HG03280 (cell line): ENCODE measurements at regions not wholly inside any gene's neighbourhood (a gene's known extent, or its start where the extent isn't known, plus 50 kb on each side); places are given as distances from the start of the nearest gene placed in this dataset.
"Not testable (repeated sequence)": the region's sequence is repeated elsewhere in the genome, so short reads cannot be mapped to it uniquely, and the experiment has no call there.

Experiments
- ATAC-seq: cut with Tn5 transposase; IDR thresholded peaks from one replicate; pipeline ENCODE4 v1.9.1; 2021; ENCODE audit warnings: mild to moderate bottlenecking, moderate library complexity; ENCODE audit not compliant: unreplicated experiment

GRCh38 chr21:27025708-27026107, 58.8 kb upstream of the ADAMTS5 start:
- ATAC-seq: not testable (repeated sequence)

DNA sequence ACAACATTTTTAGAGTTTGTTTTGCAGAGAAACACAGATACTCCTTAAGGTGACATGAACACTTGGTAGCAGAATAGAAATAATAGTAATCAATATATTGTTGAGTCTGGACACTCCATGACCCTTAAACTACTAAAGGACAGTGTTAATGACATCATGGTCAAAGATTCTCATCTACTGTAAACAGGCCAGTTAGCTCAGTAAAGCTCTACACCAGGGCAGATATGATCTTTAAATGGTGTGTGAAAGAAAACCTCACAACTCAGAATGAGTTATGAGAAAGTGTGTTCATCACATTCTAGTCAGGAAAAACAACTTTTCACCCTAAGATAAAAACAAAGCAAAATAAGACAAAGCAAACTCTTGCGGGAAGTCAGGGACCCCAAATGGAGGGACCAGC, 58.1 kb upstream of the ADAMTS5 start:
- ATAC-seq: no peak

DNA sequence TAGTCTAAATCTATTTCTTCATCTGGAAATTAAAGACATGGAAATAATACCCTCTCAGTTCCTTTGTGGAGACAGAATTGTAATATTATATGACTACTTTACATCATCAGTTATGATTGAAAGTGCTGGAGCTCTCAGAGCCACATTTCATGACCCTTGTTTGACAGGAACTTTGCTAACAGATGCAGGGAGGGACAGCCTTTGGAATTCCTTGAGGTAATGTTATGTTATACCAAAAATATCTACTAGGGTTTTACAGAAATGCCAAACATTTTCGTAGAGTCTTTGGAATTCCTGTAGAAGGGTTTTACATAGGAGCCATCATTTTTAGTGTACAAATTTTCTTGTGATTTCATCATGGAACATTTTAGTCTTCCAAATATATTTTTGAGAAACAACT, 57.4 kb upstream of the ADAMTS5 start:
- no peak for ATAC-seq

- no peak for ATAC-seq
Measured at GRCh38 chr21:27023186-27023585, 56.3 kb upstream of the ADAMTS5 start.

- ATAC-seq: no peak
Measured at GRCh38 chr21:27021801-27022200, 54.9 kb upstream of the ADAMTS5 start.

DNA sequence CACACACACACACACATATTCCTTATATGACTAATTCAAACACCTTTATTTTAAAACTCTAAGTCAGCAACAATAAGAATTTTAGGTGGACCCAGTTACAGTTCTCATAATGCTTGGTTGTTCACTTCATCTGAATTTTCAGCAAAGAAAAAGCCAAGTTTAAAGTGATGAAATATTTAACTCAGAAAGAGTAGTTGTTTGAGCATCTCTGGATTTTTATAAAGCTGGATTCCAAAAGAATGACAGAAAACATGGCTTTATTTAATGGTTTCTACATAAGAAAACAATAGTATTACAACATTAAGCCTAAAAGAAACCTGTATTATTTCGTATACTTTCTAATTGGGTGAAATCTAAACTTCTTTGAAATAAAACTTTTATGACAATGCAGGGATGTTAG, 54.2 kb upstream of the ADAMTS5 start:
- ATAC-seq: no peak

GRCh38 chr21:27017246-27017645, 50.4 kb upstream of the ADAMTS5 start:
- ATAC-seq: no peak
